Neural progenitor cell (in vitro differentiated cells): ENCODE measurements at regions not wholly inside any gene's neighbourhood (a gene's known extent, or its start where the extent isn't known, plus 50 kb on each side); places are given as distances from the start of the nearest gene placed in this dataset.

Source experiments
- DNase-seq: peaks from one replicate; pipeline ENCODE4 v3.0.0-alpha.2; 2016; ENCODE audit warnings: low spot score
- H2AFZ ChIP-seq: fragments of 200-600 bp; sonication (generic); replicated peaks from 2 replicates; pipeline ENCODE4 v1.6.1; 2016; ENCODE audit warnings: antibody characterized with exemption
- H3F3A ChIP-seq: fragments of 200-600 bp; sonication (generic); 2 replicates; pipeline ENCODE4 v1.6.1; 2016; ENCODE audit warnings: antibody characterized with exemption, low read depth
- H3K27ac ChIP-seq: fragments of 200-600 bp; sonication (generic); 2 replicates; pipeline ENCODE4 v1.5.1; 2016; ENCODE audit warnings: mild to moderate bottlenecking
- H3K27me3 ChIP-seq: fragments of 200-600 bp; sonication (generic); 2 replicates; pipeline ENCODE4 v1.6.1; 2016; ENCODE audit warnings: mild to moderate bottlenecking, moderate library complexity
- H3K36me3 ChIP-seq: fragments of 200-600 bp; sonication (generic); 2 replicates; pipeline ENCODE4 v1.5.1; 2016
- H3K4me1 ChIP-seq: fragments of 200-600 bp; sonication (generic); 2 replicates; pipeline ENCODE4 v1.6.1; 2016; ENCODE audit warnings: mixed run types
- H3K4me2 ChIP-seq: fragments of 200-600 bp; sonication (generic); 2 replicates; pipeline ENCODE4 v1.6.1; 2016
- H3K4me3 ChIP-seq: fragments of 200-600 bp; sonication (generic); 2 replicates; pipeline ENCODE4 v1.5.1; 2016
- H3K79me2 ChIP-seq: fragments of 200-600 bp; sonication (generic); 2 replicates; pipeline ENCODE4 v1.6.1; 2016; ENCODE audit warnings: low read depth
- H3K9ac ChIP-seq: fragments of 200-600 bp; sonication (generic); 2 replicates; pipeline ENCODE4 v1.6.1; 2016
- H3K9me3 ChIP-seq: fragments of 200-600 bp; sonication (generic); 2 replicates; pipeline ENCODE4 v1.5.1; 2016; ENCODE audit warnings: low read depth
- H4K20me1 ChIP-seq: fragments of 200-600 bp; sonication (generic); 2 replicates; pipeline ENCODE4 v1.6.1; 2016; ENCODE audit warnings: low read depth
- H3K27ac Mint-ChIP-seq: 3 replicates; pipeline ENCODE4 v1.8.0; 2021; ENCODE audit warnings: mixed read lengths
- H3K27me3 Mint-ChIP-seq: 2 replicates; pipeline ENCODE4 v1.8.0; 2022; ENCODE audit warnings: low read depth, mild to moderate bottlenecking, inconsistent platforms, moderate library complexity, mixed read lengths; ENCODE audit not compliant: insufficient read depth
- H3K36me3 Mint-ChIP-seq: 3 replicates; pipeline ENCODE4 v1.8.0; 2021; ENCODE audit warnings: mixed read lengths
- H3K4me1 Mint-ChIP-seq: 3 replicates; pipeline ENCODE4 v1.8.0; 2021; ENCODE audit warnings: mixed read lengths
- H3K4me3 Mint-ChIP-seq: 3 replicates; pipeline ENCODE4 v1.8.0; 2021; ENCODE audit warnings: mild to moderate bottlenecking, moderate library complexity, mixed read lengths
- H3K9me3 Mint-ChIP-seq: 3 replicates; pipeline ENCODE4 v1.8.0; 2020; ENCODE audit warnings: mixed read lengths
- EZH2 ChIP-seq: fragments of 200-600 bp; sonication (generic); IDR thresholded peaks from 2 replicates; pipeline ENCODE4 v1.6.1; 2017; ENCODE audit warnings: antibody characterized with exemption, mild to moderate bottlenecking, moderate library complexity
- EZH2phosphoT487 ChIP-seq: fragments of 200-600 bp; sonication (generic); IDR thresholded peaks from 2 replicates; pipeline ENCODE4 v1.6.1; 2017; ENCODE audit warnings: antibody characterized with exemption
- TF ChIP-seq, protein P1 (sequence below): fragments of 200-600 bp; sonication (generic); IDR thresholded peaks from 2 replicates; pipeline ENCODE4 v1.5.1; 2017; ENCODE audit warnings: antibody characterized with exemption, mild to moderate bottlenecking

DNA sequence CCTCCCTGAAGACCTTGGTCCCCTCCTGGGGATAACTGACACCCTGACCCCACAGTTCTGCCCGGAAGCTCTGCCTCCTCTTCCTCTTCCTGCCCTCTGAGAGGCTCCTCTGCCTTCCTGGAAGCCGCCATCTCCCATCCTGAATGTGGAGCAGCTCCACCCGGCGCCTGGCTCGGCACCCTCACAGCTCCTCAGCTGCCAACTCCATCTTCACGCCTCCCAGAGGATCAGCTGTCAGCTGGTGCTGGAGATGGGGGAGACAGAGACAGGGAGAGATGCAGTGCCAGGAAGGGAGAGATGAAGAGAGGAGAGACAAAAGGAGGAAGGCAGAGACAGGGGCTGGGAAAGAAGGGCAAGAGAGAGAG, 210.4 kb upstream of the CSF3R start:
- DNase-seq, result no peak

DNA sequence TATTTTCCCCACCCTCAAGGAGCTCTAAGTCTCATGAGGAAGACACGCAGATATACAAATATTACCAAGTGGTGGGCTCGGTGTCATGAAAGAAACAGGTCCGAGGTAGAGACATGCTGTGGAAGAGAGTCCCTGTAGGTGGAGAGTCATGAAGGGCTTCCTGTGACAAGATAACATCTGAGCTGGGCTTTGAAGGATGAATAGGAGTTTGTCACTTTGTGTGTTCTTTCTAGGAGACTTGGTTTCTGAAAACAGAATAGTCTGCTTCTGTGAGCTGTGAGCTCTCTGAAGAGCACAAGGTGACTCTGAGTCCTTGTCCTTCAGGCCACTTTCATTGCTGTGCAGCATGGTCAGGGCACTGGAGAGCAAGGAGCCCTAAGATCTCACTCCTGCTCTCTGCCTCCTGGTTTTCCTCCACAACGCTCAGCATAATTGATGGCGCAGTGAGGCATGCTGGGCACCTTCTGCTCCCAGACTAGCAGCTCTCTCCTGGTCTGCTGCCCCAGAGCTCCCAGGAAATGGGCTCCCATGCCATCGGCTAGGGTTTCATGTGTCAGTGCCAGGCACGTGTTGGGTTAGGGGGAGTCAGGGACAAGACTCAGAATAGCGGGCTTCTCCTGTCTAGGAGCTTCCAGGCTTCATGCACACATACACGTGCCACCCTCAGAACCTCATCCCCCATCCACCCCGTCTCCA, 209.9 kb upstream of the CSF3R start:
- Histone ChIP-seq H4K20me1 (no peaks in the 10 kb centered on the region), H3K36me3 (no peaks in the 10 kb centered on the region), H3K4me2 (no peak overlapping the region), H3K9me3 (no peaks in the 10 kb centered on the region), H3K4me1 (no peaks in the 10 kb centered on the region), H3K27me3 (no peaks in the 10 kb centered on the region), H3K4me3 (no peak overlapping the region), H3K27ac (no peak overlapping the region), H3F3A (no peaks in the 10 kb centered on the region), H2AFZ (no peak overlapping the region), H3K9ac (no peak overlapping the region), H3K79me2 (no peaks in the 10 kb centered on the region)
- no peak for TF ChIP-seq EZH2phosphoT487
- TF ChIP-seq, protein P1, sequence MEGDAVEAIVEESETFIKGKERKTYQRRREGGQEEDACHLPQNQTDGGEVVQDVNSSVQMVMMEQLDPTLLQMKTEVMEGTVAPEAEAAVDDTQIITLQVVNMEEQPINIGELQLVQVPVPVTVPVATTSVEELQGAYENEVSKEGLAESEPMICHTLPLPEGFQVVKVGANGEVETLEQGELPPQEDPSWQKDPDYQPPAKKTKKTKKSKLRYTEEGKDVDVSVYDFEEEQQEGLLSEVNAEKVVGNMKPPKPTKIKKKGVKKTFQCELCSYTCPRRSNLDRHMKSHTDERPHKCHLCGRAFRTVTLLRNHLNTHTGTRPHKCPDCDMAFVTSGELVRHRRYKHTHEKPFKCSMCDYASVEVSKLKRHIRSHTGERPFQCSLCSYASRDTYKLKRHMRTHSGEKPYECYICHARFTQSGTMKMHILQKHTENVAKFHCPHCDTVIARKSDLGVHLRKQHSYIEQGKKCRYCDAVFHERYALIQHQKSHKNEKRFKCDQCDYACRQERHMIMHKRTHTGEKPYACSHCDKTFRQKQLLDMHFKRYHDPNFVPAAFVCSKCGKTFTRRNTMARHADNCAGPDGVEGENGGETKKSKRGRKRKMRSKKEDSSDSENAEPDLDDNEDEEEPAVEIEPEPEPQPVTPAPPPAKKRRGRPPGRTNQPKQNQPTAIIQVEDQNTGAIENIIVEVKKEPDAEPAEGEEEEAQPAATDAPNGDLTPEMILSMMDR, result no peak
- no peak for TF ChIP-seq EZH2
- Mint-ChIP-seq H3K36me3 (no peaks in the 10 kb centered on the region), H3K27ac (no peak overlapping the region), H3K9me3 (no peaks in the 10 kb centered on the region), H3K27me3 (peaks cover 2% of the 10 kb centered on the region), H3K4me3 (no peak overlapping the region), H3K4me1 (no peaks in the 10 kb centered on the region)
- no peak for DNase-seq

More for the DNA sequence above, 210.4 kb upstream of the CSF3R start:
- H3K9ac ChIP-seq, result no peak overlapping the region
- H3K79me2 ChIP-seq, result no peaks in the 10 kb centered on the region
- H3K36me3 Mint-ChIP-seq, result no peaks in the 10 kb centered on the region
- no peak overlapping the region for H2AFZ ChIP-seq
- no peaks in the 10 kb centered on the region for H3K4me1 Mint-ChIP-seq
- no peaks in the 10 kb centered on the region for H3K9me3 Mint-ChIP-seq
- peaks cover 2% of the 10 kb centered on the region for H3K27me3 Mint-ChIP-seq
- no peak overlapping the region for H3K27ac ChIP-seq
- H3K9me3 ChIP-seq, result no peaks in the 10 kb centered on the region
- TF ChIP-seq EZH2 (no peak), EZH2phosphoT487 (no peak)
- TF ChIP-seq, protein P1, result no peak
- no peaks in the 10 kb centered on the region for H3K27me3 ChIP-seq
- no peaks in the 10 kb centered on the region for H3K4me1 ChIP-seq
- no peak overlapping the region for H3K4me3 ChIP-seq
- no peak overlapping the region for H3K4me3 Mint-ChIP-seq
- no peaks in the 10 kb centered on the region for H3F3A ChIP-seq
- no peaks in the 10 kb centered on the region for H4K20me1 ChIP-seq
- no peak overlapping the region for H3K4me2 ChIP-seq
- H3K36me3 ChIP-seq, result no peaks in the 10 kb centered on the region
- H3K27ac Mint-ChIP-seq, result no peak overlapping the region

DNA sequence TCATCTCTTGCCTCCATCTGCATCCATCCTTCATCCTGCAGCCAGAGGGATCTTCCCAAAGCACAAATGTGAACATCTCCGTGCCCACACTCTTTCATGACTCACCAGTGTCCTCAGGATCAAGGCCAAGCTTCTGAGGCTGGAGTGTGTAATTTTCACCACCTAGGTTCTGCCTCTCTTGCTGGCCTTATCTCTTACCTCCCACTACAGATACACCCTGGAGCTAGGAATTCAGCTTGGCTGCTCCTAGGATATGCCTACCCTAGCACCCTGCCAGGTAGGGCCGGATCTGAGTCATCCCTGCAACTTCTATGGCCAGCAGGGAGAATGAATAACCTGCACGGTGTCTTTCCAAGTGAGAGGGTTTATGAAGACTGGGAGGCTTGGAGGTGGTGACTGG, 208.7 kb upstream of the CSF3R start:
- DNase-seq, result no peak
- H3K9ac ChIP-seq, result no peak overlapping the region
- TF ChIP-seq, protein P1, result no peak
- TF ChIP-seq EZH2phosphoT487 (no peak), EZH2 (no peak)
- H3K36me3 ChIP-seq, result no peaks in the 10 kb centered on the region
- no peak overlapping the region for H3K27ac ChIP-seq
- no peaks in the 10 kb centered on the region for H3K4me1 ChIP-seq
- no peak overlapping the region for H3K27ac Mint-ChIP-seq
- H3K4me2 ChIP-seq, result no peak overlapping the region
- H3K9me3 Mint-ChIP-seq, result no peaks in the 10 kb centered on the region
- H3K27me3 ChIP-seq, result no peaks in the 10 kb centered on the region
- H3K4me3 Mint-ChIP-seq, result no peak overlapping the region
- H3K36me3 Mint-ChIP-seq, result no peaks in the 10 kb centered on the region
- no peaks in the 10 kb centered on the region for H3K9me3 ChIP-seq
- H3K79me2 ChIP-seq, result no peaks in the 10 kb centered on the region
- no peak overlapping the region for H3K4me3 ChIP-seq
- H3K27me3 Mint-ChIP-seq, result peaks cover 9% of the 10 kb centered on the region
- H3F3A ChIP-seq, result no peaks in the 10 kb centered on the region
- H3K4me1 Mint-ChIP-seq, result no peaks in the 10 kb centered on the region
- H4K20me1 ChIP-seq, result no peaks in the 10 kb centered on the region
- no peak overlapping the region for H2AFZ ChIP-seq
